ENCODE measurements at regions not wholly inside any gene's neighbourhood (a gene's known extent, or its start where the extent isn't known, plus 50 kb on each side); places are given as distances from the start of the nearest gene placed in this dataset.

GRCh38 chrX:10365532-10366265 lies 208.9 kb downstream of the CLCN4 start:
- TF ChIP-seq, protein P1, sequence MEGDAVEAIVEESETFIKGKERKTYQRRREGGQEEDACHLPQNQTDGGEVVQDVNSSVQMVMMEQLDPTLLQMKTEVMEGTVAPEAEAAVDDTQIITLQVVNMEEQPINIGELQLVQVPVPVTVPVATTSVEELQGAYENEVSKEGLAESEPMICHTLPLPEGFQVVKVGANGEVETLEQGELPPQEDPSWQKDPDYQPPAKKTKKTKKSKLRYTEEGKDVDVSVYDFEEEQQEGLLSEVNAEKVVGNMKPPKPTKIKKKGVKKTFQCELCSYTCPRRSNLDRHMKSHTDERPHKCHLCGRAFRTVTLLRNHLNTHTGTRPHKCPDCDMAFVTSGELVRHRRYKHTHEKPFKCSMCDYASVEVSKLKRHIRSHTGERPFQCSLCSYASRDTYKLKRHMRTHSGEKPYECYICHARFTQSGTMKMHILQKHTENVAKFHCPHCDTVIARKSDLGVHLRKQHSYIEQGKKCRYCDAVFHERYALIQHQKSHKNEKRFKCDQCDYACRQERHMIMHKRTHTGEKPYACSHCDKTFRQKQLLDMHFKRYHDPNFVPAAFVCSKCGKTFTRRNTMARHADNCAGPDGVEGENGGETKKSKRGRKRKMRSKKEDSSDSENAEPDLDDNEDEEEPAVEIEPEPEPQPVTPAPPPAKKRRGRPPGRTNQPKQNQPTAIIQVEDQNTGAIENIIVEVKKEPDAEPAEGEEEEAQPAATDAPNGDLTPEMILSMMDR (tag by site-specific recombination; IDR thresholded peaks at IDR 0.05) = no peak
- no peak for TF ChIP-seq ZNF274 (IDR thresholded peaks at IDR 0.05; ENCODE audit: low read length)
- TF ChIP-seq ZNF274 (tag by site-specific recombination; IDR thresholded peaks at IDR 0.05; ENCODE audit: borderline replicate concordance) = no peak
- TF ChIP-seq, protein P2, sequence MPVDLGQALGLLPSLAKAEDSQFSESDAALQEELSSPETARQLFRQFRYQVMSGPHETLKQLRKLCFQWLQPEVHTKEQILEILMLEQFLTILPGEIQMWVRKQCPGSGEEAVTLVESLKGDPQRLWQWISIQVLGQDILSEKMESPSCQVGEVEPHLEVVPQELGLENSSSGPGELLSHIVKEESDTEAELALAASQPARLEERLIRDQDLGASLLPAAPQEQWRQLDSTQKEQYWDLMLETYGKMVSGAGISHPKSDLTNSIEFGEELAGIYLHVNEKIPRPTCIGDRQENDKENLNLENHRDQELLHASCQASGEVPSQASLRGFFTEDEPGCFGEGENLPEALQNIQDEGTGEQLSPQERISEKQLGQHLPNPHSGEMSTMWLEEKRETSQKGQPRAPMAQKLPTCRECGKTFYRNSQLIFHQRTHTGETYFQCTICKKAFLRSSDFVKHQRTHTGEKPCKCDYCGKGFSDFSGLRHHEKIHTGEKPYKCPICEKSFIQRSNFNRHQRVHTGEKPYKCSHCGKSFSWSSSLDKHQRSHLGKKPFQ (tag by site-specific recombination; IDR thresholded peaks at IDR 0.05) = no peak
- no peak for TF ChIP-seq ZNF112 (tag by site-specific recombination; IDR thresholded peaks at IDR 0.05)
- TF ChIP-seq OVOL3 (tag by site-specific recombination; IDR thresholded peaks at IDR 0.05) = no peak
- TF ChIP-seq, protein P3, sequence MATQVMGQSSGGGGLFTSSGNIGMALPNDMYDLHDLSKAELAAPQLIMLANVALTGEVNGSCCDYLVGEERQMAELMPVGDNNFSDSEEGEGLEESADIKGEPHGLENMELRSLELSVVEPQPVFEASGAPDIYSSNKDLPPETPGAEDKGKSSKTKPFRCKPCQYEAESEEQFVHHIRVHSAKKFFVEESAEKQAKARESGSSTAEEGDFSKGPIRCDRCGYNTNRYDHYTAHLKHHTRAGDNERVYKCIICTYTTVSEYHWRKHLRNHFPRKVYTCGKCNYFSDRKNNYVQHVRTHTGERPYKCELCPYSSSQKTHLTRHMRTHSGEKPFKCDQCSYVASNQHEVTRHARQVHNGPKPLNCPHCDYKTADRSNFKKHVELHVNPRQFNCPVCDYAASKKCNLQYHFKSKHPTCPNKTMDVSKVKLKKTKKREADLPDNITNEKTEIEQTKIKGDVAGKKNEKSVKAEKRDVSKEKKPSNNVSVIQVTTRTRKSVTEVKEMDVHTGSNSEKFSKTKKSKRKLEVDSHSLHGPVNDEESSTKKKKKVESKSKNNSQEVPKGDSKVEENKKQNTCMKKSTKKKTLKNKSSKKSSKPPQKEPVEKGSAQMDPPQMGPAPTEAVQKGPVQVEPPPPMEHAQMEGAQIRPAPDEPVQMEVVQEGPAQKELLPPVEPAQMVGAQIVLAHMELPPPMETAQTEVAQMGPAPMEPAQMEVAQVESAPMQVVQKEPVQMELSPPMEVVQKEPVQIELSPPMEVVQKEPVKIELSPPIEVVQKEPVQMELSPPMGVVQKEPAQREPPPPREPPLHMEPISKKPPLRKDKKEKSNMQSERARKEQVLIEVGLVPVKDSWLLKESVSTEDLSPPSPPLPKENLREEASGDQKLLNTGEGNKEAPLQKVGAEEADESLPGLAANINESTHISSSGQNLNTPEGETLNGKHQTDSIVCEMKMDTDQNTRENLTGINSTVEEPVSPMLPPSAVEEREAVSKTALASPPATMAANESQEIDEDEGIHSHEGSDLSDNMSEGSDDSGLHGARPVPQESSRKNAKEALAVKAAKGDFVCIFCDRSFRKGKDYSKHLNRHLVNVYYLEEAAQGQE (tag by site-specific recombination; IDR thresholded peaks at IDR 0.05) = no peak
- TF ChIP-seq MZF1 (tag by site-specific recombination; IDR thresholded peaks at IDR 0.05; ENCODE audit: borderline replicate concordance) = no peak
- no peak for TF ChIP-seq ZNF133 (tag by site-specific recombination; IDR thresholded peaks at IDR 0.05)
- no peak for TF ChIP-seq ZNF223 (tag by site-specific recombination; IDR thresholded peaks at IDR 0.05)
- no peak for TF ChIP-seq ZNF48 (tag by site-specific recombination; IDR thresholded peaks at IDR 0.05)
- no peak for TF ChIP-seq KLF16 (tag by site-specific recombination; IDR thresholded peaks at IDR 0.05)

All from HEK293 (cell line).